NCI-H774 (cell line): ENCODE measurements at regions not wholly inside any gene's neighbourhood (a gene's known extent, or its start where the extent isn't known, plus 50 kb on each side); places are given as distances from the start of the nearest gene placed in this dataset.
"Not testable (repeated sequence)": the region's sequence is repeated elsewhere in the genome, so short reads cannot be mapped to it uniquely, and the experiment has no call there.

Experiments
- DNase-seq: peaks from one replicate; lab custom pipeline; 2025; lab: John Stamatoyannopoulos, UW

DNA sequence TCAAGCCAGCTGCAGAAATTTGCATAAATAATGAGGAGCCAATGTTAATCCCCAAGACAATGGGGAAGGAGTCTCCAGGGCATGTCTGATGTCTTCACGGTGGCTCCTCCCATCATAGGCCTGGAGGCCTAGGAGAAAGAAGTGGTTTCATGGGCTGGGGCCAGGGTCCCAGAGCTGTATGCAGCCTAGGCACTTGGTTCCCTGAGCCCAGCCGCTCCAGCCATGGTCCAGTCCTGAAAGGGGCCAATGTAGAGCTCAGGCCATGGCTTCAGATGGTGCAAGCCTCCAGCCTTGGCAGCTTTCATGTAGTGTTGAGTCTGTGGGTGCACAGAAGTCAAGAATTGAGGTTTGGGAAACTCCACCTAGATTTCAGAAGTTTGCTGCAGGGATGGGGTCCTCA is 628.2 kb upstream of the GRIA3 start:
- DNase-seq, result no peak

DNA sequence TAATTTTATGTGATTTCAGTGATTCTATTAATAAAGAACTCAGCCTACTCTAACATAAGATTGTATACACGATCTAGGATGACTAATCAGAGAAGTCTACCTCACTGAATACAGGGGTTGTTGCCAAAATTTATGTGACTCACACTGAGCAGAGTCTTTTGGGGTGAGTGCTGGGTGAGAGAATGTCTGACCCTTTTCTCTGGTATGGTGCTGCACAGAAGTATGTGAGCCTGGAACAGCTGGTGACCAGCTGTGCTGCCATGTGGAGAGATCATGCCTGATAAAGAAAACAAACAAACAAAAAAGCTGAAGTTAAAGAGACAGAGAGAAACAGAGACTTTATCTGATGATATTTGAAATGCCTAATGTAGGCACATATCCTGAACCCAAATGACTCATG is 618.1 kb upstream of the GRIA3 start:
- no peak for DNase-seq

DNA sequence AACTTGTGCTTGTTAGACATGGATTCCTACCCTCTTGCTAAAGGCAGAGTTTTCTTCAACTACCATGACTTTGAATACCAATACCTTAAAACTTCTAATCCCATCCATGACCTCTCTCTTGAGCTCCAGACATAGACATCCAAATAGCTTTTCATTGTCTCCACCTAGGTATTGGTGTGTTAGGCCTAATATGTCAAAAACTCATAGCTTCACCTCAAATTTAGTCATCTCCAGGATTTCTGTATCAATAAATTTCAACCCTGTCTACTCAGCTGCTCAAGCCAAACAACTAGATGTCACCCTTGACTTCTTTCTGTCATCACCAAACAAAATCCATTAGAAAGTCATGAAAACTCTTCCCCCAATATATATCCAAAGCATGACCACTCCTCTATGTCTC is 617.7 kb upstream of the GRIA3 start:
- DNase-seq, result no peak

DNA sequence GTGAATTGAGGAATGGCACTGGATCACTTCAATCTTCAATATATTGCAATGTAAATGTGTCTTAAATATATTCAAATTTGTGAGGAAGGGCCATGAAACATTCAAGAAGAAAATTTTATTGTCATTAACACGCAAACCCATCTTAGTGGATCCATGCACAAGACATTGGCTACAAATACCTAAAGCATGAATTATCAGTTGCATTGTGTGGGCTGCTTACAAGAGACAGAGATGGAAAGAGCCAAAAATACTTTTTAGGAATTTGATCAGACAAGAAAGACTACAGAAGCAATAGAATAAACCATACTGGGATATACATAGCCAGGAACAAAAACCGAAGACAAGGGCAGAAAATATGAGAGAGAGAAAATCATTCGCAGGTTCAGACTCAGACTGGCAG is 616.2 kb upstream of the GRIA3 start:
- no peak for DNase-seq

DNA sequence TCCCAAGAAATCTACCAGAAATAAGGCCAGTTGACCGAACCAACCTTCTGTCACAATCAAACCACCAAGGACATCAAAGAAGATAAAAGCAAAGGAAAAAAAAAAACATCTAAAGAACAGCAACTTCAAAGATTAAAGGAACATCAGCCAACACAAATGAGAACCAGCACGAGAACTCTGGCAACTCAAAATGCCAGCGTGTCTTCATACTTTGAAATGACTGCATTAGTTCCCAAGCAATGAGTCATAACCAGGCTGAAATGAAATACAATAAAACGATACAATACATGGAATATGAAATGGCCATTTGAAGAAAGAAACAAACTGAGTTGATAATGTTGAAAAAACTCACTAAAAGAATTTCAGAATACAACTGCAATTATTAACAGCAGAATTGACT is 611.6 kb upstream of the GRIA3 start:
- DNase-seq, result no peak

DNA sequence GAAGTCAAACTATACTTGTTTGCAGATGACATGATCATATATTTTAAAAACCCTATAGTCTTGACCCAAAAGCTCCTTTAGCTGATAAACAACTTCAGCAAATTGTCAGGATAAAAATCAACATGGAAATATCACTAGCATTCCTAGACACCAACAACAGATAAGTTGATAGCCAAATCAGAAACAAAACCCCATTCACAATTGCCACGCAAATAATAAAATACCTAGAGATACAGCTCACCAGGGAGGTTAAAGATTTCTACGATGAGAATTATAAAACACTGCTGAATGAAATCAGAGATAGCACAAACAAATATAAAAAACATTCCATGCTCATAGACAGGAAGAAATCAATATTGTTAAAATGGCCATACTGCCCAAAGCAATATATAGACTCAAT is 605.0 kb upstream of the GRIA3 start:
- DNase-seq, result no peak

DNA sequence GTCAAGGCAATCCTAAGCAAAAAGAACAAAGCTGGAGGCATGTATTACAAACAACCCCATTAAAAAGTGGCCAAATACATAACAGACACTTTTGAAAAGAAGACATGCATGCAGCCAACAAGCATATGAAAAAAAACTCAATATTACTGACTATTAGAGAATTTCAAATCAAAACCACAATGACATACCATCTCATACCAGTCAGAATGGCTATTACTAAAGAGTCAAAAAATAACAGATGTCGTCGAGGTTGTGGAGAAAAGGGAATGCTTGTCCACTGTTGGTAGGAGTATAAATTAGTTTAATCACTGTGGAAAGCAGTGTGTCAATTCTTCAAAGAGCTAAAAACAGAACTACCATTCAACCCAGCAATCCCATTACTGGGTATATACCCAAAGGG is 604.6 kb upstream of the GRIA3 start:
- DNase-seq, result no peak

DNA sequence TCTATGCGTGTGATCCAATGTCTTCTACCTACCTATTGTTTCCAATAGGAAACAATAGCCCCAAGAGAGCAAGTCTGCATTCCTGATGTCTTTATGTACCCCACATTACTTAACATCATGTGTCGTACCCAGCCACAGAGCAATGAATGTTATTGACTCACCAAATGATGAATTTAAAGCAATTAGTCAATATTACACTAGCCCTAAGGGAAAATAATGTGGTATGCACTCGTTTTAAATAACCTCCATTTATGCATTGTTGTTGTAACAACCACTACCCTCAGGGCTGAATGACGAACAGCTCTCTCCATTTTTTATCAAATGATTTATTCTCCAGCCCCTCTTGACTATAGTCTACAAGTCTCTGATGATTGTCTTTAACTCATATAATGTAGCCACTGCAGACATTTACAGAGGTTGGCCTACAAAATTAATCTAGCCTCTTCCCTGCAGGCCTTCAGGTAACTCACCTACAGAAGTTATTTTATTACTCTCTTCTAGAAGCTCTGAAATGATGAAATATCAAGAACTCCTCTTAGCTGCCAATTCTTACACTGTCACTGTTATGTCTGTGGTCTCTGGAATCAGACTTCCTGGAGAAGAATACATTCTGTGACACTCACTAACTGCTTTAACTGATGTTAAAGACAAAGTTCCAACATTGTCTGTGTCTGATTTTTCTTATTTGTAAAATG is 601.7 kb upstream of the GRIA3 start:
- DNase-seq, result no peak

DNA sequence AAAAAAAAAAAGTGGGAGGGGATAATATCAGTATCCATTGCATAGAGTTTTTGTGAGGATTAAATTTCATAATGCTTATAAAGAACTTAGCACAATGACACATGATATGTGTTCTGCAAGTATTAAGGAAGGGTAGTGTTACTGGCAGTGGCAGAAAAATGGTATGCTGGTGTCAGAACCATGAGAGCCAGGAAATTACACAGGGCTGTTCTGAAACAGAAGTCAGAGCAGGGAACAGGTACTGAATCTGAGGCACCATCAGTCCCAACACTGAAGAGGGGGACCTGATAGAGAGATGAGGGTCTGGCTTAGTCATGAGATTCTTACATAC is 601.1 kb upstream of the GRIA3 start:
- no peak for DNase-seq

DNA sequence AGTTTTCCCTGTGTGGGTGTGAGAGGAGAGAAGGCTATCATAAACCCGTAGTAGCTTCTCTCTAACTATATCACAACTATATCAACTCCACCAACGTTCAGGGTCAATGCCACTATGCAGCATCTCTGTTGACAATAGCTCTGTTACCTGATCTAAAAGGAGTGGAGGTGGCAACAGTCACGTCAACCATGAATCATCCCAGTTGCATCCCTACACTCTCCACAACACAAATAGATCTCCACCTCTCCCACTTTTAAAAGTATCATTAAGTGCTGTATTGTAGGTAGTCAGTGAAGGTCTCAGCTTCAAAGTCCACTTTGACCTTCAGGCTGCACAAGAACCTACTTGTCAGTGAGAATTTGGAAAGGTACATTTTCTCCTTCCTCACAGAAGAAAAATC is 600.5 kb upstream of the GRIA3 start:
- DNase-seq, result no peak

DNA sequence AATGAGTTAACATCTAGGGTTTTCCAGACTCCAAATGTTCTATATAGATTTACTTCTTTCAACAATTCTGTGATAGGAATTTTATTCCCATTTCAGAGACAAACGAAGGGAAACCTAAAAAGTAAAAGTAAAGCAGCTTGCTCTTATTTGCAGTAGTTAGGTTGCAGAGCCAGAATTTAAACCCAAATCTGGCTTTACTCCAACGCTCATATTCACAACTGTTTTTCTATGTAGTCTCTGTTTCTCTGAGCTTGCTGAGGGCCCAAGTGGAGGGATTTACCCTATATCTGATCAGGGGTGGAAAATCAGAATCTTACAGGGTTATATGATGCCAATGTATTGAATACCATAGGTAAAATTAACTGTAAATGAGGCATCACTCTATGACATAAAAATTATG is 599.1 kb upstream of the GRIA3 start:
- no peak for DNase-seq

DNA sequence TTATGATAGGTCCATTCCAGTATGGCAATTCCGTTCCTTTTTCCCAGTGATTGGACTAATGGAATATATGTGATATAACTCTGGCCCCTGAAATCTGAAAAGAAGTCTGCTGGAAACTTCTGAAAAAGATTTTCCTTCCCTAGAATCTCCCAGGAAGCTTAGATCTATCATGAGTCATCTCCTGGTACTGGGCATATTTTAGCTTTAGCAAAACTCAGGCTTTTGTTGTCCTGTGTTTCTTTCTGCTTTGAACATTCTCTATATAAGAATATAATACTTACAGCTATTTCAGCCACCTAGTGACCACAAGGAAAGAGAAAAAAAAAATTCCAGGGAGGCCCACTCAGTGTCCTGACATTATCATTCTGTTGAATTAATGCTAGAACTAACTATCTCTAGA is 597.2 kb upstream of the GRIA3 start:
- no peak for DNase-seq

DNA sequence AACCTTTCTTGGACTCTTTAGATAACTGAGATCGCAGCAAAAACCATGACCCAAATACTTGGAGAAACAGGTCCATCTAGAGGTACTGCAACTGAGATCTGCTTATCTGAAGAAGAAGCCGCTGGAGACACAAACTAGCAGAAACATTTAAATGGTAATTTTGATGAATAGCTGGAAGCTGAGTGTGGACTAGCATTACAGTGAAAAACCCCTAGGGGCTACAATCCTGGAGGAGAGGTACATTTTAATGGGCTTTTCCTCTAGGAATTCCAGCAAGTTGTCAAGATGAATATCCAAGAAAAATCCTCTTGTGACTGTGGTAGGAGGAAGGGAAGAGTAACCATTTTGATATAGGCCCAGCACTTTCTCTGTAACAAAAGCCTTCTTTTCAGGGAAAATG is 592.5 kb upstream of the GRIA3 start:
- DNase-seq, result no peak

DNA sequence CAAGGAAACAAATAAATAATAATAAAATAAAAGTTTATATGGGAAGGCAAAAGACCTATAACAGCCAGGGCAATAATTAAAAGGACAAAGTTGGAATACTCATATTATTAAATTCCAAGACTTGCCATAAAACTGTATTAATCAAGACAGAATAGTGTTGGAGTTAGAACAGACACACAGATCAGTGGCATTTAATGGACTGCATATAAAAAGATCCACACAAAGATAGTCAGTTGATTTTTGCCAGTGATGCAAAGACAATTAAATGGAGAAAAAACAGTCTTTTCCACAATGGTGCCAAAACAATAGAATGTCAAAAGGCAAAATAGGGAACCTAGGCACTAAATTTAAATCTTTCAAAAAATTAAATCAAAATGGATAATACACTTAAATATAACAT is 587.1 kb upstream of the GRIA3 start:
- DNase-seq, result no peak

DNA sequence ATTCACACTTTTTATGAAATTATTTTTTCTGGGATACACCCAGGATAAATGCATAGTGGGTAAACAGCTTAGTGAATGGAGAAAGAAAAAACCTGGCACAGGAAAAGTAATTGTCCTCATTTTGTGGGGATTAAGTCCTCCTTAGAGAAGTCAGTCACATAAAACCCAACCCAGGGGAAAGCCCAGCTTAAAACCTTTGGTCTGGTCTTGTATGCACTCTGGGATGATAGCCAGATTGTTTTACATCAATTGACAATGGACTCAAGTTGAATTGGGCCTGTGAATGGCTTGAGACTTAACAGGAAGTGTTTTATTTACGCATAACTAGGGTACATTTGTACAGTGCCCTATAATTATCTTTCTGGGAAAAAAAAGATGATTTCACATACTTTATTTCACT is 561.3 kb upstream of the GRIA3 start:
- peak; percentile 46 for DNase-seq

DNA sequence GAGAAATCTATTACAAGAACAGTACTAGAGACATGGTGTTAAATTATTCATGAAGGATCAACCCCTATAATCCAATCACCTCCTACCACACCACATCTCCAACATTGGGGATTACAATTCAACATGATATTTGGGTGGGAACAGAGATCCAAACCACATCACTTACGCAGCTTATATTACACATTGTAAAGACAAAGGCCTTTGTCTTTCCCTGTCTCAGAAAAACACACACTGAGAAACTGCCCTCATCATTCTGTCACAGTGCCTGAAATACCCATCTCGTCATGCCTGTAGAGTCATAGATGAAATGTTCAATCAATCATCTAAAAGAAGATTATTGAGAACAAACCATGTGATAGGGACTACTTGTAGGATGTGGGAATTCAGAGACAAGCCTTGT is 558.8 kb upstream of the GRIA3 start:
- no peak for DNase-seq

DNA sequence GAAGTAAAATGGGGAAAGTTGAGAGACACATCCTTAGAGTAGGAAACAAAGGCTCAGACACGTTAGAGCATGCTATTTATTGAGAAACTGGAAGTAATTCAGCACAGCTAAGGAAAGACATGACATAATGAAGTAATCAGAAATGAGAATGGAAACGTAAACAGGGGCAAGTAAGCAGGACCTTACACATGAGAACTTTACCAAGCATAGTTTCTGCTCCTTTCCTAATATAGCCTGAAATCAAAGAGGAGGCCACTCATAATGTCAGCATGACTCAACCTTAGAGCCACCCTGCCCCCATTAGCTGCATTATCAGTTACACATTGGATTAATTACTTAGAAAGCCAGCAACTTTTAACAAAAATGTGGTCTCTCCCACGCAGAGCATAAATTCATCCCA is 558.3 kb upstream of the GRIA3 start:
- DNase-seq, result no peak

DNA sequence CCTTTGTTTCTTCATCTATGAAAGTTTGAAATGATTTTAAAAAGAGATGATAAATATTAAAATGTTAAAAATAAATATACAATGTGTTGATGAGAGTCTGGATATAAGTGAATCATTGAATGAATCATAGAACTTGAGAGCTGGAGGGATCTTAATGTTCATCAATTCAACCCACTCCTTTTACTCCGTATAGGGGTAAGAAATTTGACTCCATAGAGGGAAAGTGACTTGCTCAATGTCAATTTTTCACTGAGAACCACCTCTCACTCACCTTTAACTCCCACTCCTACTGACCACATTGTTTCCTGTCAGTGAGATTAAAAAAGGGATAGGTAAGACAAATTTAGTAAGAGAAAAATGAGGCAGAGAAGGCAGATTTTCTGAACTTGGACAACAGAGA is 557.2 kb upstream of the GRIA3 start:
- DNase-seq, result no peak

DNA sequence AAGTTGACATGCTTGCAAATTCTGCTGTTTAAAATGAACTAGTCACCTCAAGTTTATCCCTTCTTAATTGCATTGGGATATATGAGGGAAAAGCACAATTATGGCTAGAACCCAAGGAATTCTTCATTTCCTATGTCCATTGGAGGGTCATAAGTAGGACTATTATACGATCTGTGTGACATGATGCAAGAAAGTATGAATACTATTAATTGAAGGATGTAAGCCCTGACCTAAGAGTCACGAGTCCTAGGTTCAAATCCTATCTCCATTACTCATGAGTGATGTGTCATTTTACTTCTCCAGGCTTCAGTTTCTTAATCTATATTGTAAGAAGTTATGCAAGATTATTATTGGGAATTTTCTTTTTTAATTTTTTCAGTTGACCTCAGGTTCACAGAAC is 542.9 kb upstream of the GRIA3 start:
- DNase-seq, result no peak

DNA sequence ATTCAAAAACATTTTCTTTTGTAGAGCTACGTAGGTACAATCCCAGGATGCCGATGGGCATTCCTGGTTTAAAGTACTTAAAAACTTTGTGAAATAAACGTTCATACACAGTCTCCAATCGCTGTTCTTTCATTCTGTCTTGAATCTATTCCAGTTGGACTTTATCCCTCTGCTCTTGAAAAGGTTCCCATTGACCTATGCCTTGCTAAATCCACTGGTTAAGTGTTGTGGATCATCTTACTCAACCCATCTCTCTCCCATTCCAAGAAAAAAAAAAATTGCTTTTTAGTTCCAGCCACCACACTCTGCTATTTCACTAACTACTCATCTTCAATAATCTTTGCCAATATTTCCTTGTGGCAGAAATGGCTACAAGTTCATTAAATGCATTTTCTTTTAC is 542.3 kb upstream of the GRIA3 start:
- DNase-seq, result no peak

DNA sequence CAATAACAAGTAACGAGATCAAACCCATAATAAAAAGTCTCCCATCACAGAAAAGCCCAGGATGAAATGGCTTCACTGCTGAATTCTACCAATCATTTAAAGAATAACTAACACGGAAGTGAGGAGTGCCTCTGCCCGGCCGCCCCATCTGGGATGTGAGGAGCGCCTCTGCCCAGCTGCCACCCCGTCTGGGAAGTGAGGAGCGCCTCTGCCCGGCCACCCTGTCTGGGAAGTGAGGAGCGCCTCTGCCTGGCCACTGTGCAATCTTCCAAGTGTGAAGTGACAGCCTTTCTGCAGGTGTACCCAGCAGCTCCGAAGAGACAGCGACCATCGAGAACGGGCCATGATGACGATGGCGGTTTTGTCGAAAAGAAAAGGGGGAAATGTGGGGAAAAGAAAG is 528.8 kb upstream of the GRIA3 start:
- not testable (repeated sequence) for DNase-seq

DNA sequence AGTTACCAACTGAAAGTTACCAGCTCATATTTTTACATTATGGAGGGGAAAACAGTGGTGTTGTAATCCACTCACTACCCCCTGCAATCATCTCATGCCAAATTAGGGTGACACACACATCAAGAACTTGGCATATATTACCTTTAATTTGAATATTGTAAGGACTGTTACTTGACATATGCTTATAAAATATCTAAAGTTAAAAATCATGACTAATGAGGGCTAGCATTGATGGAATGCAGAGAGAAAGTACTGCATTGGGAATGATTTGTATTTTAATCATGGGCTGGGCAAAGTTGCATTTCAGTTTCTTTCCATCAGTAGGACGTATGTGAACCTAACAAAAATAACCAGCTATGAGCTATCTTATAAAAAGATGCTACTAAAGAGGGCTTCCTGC is 517.5 kb upstream of the GRIA3 start:
- no peak for DNase-seq

DNA sequence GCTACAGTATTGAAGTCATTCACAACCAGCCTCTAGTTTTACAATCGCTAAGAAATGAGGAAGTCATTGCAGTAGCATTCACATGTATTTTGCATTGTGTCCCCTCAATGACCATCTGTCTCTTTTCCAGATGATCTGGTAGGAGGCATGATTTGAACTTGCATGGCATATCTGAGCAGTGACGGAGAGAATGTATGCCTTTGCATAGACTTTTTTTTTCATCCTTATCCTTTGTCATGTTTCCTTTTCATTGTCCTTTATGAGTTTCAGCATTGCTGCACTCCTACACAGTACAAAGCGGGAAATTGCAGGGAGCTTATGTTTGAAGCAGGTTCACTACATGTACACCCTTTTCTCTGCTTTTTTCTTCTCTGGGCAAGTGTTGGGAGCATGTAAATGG is 516.4 kb upstream of the GRIA3 start:
- DNase-seq, result no peak

DNA sequence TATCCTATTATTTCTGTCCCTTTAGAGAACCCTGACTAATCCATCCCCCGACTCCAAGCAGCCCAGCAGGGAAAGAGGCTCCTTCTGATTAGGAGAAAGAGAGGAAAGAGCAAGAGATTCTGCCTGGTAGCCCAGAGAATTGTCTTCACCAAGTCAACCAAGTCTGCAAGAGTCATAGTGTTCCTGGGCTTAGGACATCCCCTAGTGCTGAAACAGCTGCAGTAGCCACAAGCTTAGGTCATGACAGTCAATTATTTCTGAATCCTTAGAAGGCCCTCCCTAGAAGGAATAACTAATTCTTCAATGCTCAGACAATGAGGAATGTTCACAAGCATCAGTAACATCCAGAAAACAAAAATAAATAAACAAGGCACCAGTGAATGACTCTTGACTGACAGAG is 480.3 kb upstream of the GRIA3 start:
- DNase-seq, result no peak

DNA sequence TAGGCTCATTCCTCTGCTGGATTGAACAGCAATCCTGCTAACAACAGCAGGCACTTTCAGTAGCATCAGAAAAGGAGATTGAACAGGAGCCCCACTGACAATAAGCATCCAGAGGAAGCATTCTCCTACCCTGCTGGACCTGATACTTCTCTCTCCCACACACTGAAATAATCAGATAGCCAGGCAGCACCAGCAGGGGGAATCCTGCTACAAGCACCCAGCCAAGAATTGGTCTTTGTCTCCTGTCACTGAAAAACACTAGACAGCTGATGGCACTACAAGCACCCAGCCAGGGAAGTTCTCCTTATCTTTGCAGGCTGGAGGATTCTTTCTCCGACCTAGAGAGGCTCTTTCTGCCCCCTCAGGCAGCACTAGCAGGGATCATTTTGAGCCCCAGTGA is 444.3 kb upstream of the GRIA3 start:
- no peak for DNase-seq
